GM12892 (cell line): ENCODE measurements at regions not wholly inside any gene's neighbourhood (a gene's known extent, or its start where the extent isn't known, plus 50 kb on each side); places are given as distances from the start of the nearest gene placed in this dataset.

ENCODE experiments used
- DNase-seq: peaks from one replicate; pipeline ENCODE4 v3.0.0; 2011; ENCODE audit not compliant: insufficient read length
- FAIRE-seq: peaks from 2 replicates; lab custom pipeline; 2011; peaks lifted over from hg19 to GRCh38; lab: Jason Lieb, UNC
- POLR2A ChIP-seq: IDR thresholded peaks from 2 replicates; pipeline ENCODE4 v1.6.1; 2011; ENCODE audit warnings: low read depth, low read length, control low read depth
- POLR2AphosphoS5 ChIP-seq: IDR thresholded peaks from 2 replicates; pipeline ENCODE4 v1.6.1; 2011; ENCODE audit warnings: low read depth, low read length, control low read depth
- TAF1 ChIP-seq: IDR thresholded peaks from 2 replicates; pipeline ENCODE4 v1.6.1; 2011; ENCODE audit warnings: low read depth, mild to moderate bottlenecking, control low read depth, low read length, borderline replicate concordance

GRCh38 chr2:241933179-241933911 lies 63.8 kb downstream of the RTP5 start:
- TF ChIP-seq POLR2A, result no peak
- no peak for TF ChIP-seq POLR2AphosphoS5
- TF ChIP-seq TAF1, result no peak
- no peak for FAIRE-seq
- no peak for DNase-seq

GRCh38 chr2:241935314-241935713 lies 65.8 kb downstream of the RTP5 start:
- DNase-seq (no peak), FAIRE-seq (no peak)
- TF ChIP-seq POLR2A (no peak), POLR2AphosphoS5 (no peak), TAF1 (no peak)

- DNase-seq (no peak), FAIRE-seq (no peak)
- TF ChIP-seq POLR2AphosphoS5 (no peak), POLR2A (no peak), TAF1 (no peak)
These were observed 66.2 kb downstream of the RTP5 start for GRCh38 chr2:241935774-241936173.

- no peak for DNase-seq
- no peak for FAIRE-seq
- TF ChIP-seq POLR2AphosphoS5 (no peak), POLR2A (no peak), TAF1 (no peak)
These were observed 67.1 kb downstream of the RTP5 start for GRCh38 chr2:241936457-241937133.

- no peak for FAIRE-seq
- TF ChIP-seq TAF1 (no peak), POLR2AphosphoS5 (no peak), POLR2A (no peak)
- DNase-seq, result no peak
These were observed 67.8 kb downstream of the RTP5 start for GRCh38 chr2:241937297-241937696.

- DNase-seq (no peak), FAIRE-seq (no peak)
- TF ChIP-seq TAF1, result no peak
- no peak for TF ChIP-seq POLR2A
- TF ChIP-seq POLR2AphosphoS5, result no peak
These were observed 70.0 kb downstream of the RTP5 start for GRCh38 chr2:241939541-241939940.

- no peak for TF ChIP-seq POLR2A
- TF ChIP-seq TAF1, result no peak
- TF ChIP-seq POLR2AphosphoS5, result no peak
- DNase-seq (no peak), FAIRE-seq (no peak)
These were observed 70.8 kb downstream of the RTP5 start for GRCh38 chr2:241940329-241940728.

- FAIRE-seq, result no peak
- no peak for TF ChIP-seq TAF1
- no peak for TF ChIP-seq POLR2A
- no peak for DNase-seq
These were observed 72.3 kb downstream of the RTP5 start for GRCh38 chr2:241941691-241942301.

- TF ChIP-seq TAF1 (no peak), POLR2AphosphoS5 (no peak), POLR2A (no peak)
- FAIRE-seq, result no peak
- no peak for DNase-seq
These were observed 73.1 kb downstream of the RTP5 start for GRCh38 chr2:241942416-241943208.

- DNase-seq (no peak), FAIRE-seq (no peak)
- no peak for TF ChIP-seq POLR2AphosphoS5
- TF ChIP-seq TAF1, result no peak
These were observed 73.8 kb downstream of the RTP5 start for GRCh38 chr2:241943209-241943850.
